Endothelial cell of umbilical vein (primary cell): ENCODE measurements at regions not wholly inside any gene's neighbourhood (a gene's known extent, or its start where the extent isn't known, plus 50 kb on each side); places are given as distances from the start of the nearest gene placed in this dataset.

Source experiments
- BruUV-seq: library from RNA; stranded (reverse); fragments of 400-500 nt; replicated peaks from 2 replicates; lab custom pipeline; 2021; lab: Mats Ljungman, UMichigan
- CTCF ChIA-PET: fragments of 300-600, 350-600 bp; sonication (Branson Sonifier 250); formaldehyde crosslinking; loops from one replicate; lab custom pipeline; 2021; ENCODE audit warnings: antibody characterized with exemption, inconsistent platforms; lab: Charles Lee
- POLR2A ChIA-PET: fragments of 300-600, 350-600 bp; sonication (Branson Sonifier 250); formaldehyde crosslinking; loops from one replicate; lab custom pipeline; 2021; ENCODE audit warnings: antibody characterized with exemption, inconsistent platforms; lab: Charles Lee
- DNase-seq: peaks from one replicate; pipeline ENCODE4 v3.0.0-alpha.2; 2011; ENCODE audit warnings: low read depth, low spot score
- FAIRE-seq: peaks from 2 replicates; lab custom pipeline; 2011; peaks lifted over from hg19 to GRCh38; lab: Jason Lieb, UNC
- H2AFZ ChIP-seq: 2 replicates; pipeline ENCODE4 v1.6.0; 2012; ENCODE audit warnings: low read depth, low read length, control low read depth, inconsistent platforms
- H3K27ac ChIP-seq: 2 replicates; pipeline ENCODE4 v1.5.1; 2011; ENCODE audit warnings: low read depth, mild to moderate bottlenecking, control low read depth, low read length, moderate library complexity; ENCODE audit not compliant: insufficient read depth
- H3K27me3 ChIP-seq, 2 experiments: 2 replicates each; pipeline versions ENCODE4 v1.6.0 to v1.6.1; 2011; ENCODE audit warnings: low read length in 2 of 2, mixed read lengths in 1 of 2; ENCODE audit not compliant: control insufficient read depth in 2 of 2, insufficient read depth in 2 of 2
- H3K36me3 ChIP-seq, 2 experiments: 2 replicates in 1 of 2; 3 replicates in 1 of 2; pipeline ENCODE4 v1.5.1; 2011; ENCODE audit warnings: low read length in 2 of 2, mild to moderate bottlenecking in 1 of 2, moderate library complexity in 1 of 2; ENCODE audit not compliant: control insufficient read depth in 2 of 2, insufficient read depth in 2 of 2; ENCODE audit errors: extremely low read depth in 1 of 2
- H3K4me1 ChIP-seq: 3 replicates; pipeline ENCODE4 v1.5.1; 2011; ENCODE audit warnings: mild to moderate bottlenecking, low read length; ENCODE audit not compliant: control insufficient read depth, insufficient read depth; ENCODE audit errors: extremely low read depth
- H3K4me2 ChIP-seq: 2 replicates; pipeline ENCODE4 v1.6.1; 2011; ENCODE audit warnings: low read length, control low read depth, mixed read lengths; ENCODE audit not compliant: insufficient read depth
- H3K4me3 ChIP-seq, 3 experiments: fragments of 200-600 bp in 1 of 3; sonication (generic), shearing (Covaris generic) in 1 of 3; replicated peaks in 1 of 3; 2 replicates each; pipeline ENCODE4 v1.5.1; 2011 to 2016; ENCODE audit warnings: control low read depth in 3 of 3, low read length in 3 of 3, mild to moderate bottlenecking in 2 of 3, inconsistent platforms in 1 of 3, low read depth in 1 of 3, moderate library complexity in 1 of 3; ENCODE audit not compliant: insufficient read depth in 1 of 3
- H3K79me2 ChIP-seq: 2 replicates; pipeline ENCODE4 v1.6.0; 2012; ENCODE audit warnings: low read length, inconsistent platforms; ENCODE audit not compliant: control insufficient read depth, insufficient read depth
- H3K9ac ChIP-seq: replicated peaks from 2 replicates; pipeline ENCODE3; 2011; ENCODE audit warnings: low read length, control low read depth; ENCODE audit not compliant: insufficient read depth; ENCODE audit errors: extremely low read depth
- H3K9me1 ChIP-seq: replicated peaks from 3 replicates; pipeline ENCODE4 v1.6.0; 2011; ENCODE audit warnings: mild to moderate bottlenecking, low read length; ENCODE audit not compliant: control insufficient read depth, insufficient read depth; ENCODE audit errors: extremely low read depth
- H3K9me3 ChIP-seq: replicated peaks from 2 replicates; pipeline ENCODE4 v1.5.1; 2012; ENCODE audit warnings: low read length, inconsistent platforms; ENCODE audit not compliant: control insufficient read depth, insufficient read depth
- H4K20me1 ChIP-seq: replicated peaks from 2 replicates; pipeline ENCODE3; 2011; ENCODE audit warnings: mild to moderate bottlenecking, low read length; ENCODE audit not compliant: control insufficient read depth, insufficient read depth; ENCODE audit errors: extremely low read depth
- CTCF ChIP-seq, 2 donors: IDR thresholded peaks; 1 replicate in 1 of 2; 2 replicates in 1 of 2; pipeline ENCODE4 v1.5.1; 2011; ENCODE audit warnings: low read length in 2 of 2, mild to moderate bottlenecking in 2 of 2, moderate library complexity in 2 of 2, control low read depth in 1 of 2, inconsistent platforms in 1 of 2, low read depth in 1 of 2; ENCODE audit not compliant: insufficient read depth in 1 of 2; ENCODE audit errors: extremely low read depth in 1 of 2
- EZH2 ChIP-seq: IDR thresholded peaks from 2 replicates; pipeline ENCODE4 v1.6.1; 2012; ENCODE audit warnings: borderline replicate concordance, low read depth, mild to moderate bottlenecking, moderate library complexity, low read length, inconsistent platforms; ENCODE audit not compliant: severe bottlenecking
- FOS ChIP-seq: IDR thresholded peaks from 2 replicates; pipeline ENCODE4 v1.6.1; 2011; ENCODE audit warnings: mild to moderate bottlenecking, low read length, moderate library complexity, borderline replicate concordance; ENCODE audit not compliant: insufficient read depth
- GATA2 ChIP-seq: IDR thresholded peaks from 2 replicates; pipeline ENCODE4 v1.7.0; 2011; ENCODE audit warnings: low read depth, mild to moderate bottlenecking, moderate library complexity, mixed read lengths, low read length; ENCODE audit not compliant: insufficient read length, insufficient read depth
- JUN ChIP-seq: IDR thresholded peaks from 2 replicates; pipeline ENCODE4 v1.6.1; 2011; ENCODE audit warnings: borderline replicate concordance, low read depth; ENCODE audit not compliant: insufficient read length, insufficient read depth
- MAX ChIP-seq: IDR thresholded peaks from 2 replicates; pipeline ENCODE4 v1.6.1; 2011; ENCODE audit not compliant: insufficient read depth, insufficient read length
- MYC ChIP-seq: IDR thresholded peaks from one replicate; pipeline ENCODE4 v1.6.1; 2011; ENCODE audit warnings: mild to moderate bottlenecking, low read depth, low read length
- POLR2A ChIP-seq: IDR thresholded peaks from 2 replicates; pipeline ENCODE4 v1.6.1; 2012; ENCODE audit warnings: low read depth, mild to moderate bottlenecking, control low read depth, low read length
- POLR2AphosphoS5 ChIP-seq: IDR thresholded peaks from 2 replicates; pipeline ENCODE4 v1.6.1; 2012; ENCODE audit warnings: low read depth, mild to moderate bottlenecking, control low read depth, low read length, moderate library complexity; ENCODE audit not compliant: insufficient read depth
- dilution Hi-C: fragments of 300-500 bp; cut with MboI; formaldehyde crosslinking; loops from one replicate; pipeline ENCODE4 v1.15.0; 2019; ENCODE audit warnings: low sequenced_read_pairs; ENCODE audit not compliant: extremely low pct_ligation_motif_present
- intact Hi-C: fragments of 100-400 bp; cut with micrococcal nuclease; formaldehyde crosslinking; loops from one replicate; pipeline ENCODE4 v1.10.0; 2022

- no peak for FAIRE-seq
Measured at GRCh38 chr3:73321286-73321999, 260.0 kb downstream of the EBLN2 start.

More at GRCh38 chr3:73321286-73321999, 260.0 kb downstream of the EBLN2 start:
- dilution Hi-C loops = no loop called here
- H3K4me3 ChIP-seq = no peak overlapping the region
- no peaks in the 10 kb centered on the region for H3K4me1 ChIP-seq
- no peak overlapping the region for H3K4me2 ChIP-seq
- no peaks in the 10 kb centered on the region for H3K27me3 ChIP-seq
- no peak overlapping the region for H3K9ac ChIP-seq
- intact Hi-C loops = no loop called here
- no peaks in the 10 kb centered on the region for H3K9me3 ChIP-seq
- no peaks in the 10 kb centered on the region for H4K20me1 ChIP-seq
- TF ChIP-seq JUN (no peak), POLR2AphosphoS5 (no peak), CTCF (IDR thresholded peaks at IDR 0.05; ENCODE audit: extremely low read depth in 1 of 2, insufficient read depth in 1 of 2, low read depth in 1 of 2, low read length in 2 of 2) (no peak), MAX (no peak), MYC (no peak), FOS (no peak), EZH2 (no peak), POLR2A (no peak), GATA2 (no peak)
- no peak overlapping the region for H3K27ac ChIP-seq
- no peaks in the 10 kb centered on the region for H3K9me1 ChIP-seq
- H3K36me3 ChIP-seq = no peaks in the 10 kb centered on the region
- no peaks in the 10 kb centered on the region for H3K79me2 ChIP-seq
- POLR2A ChIA-PET = no interaction called here
- CTCF ChIA-PET = no interaction called here
- BruUV-seq = no TSS peak
- DNase-seq = no peak
- no peak overlapping the region for H2AFZ ChIP-seq
